ENCODE measurements at regions not wholly inside any gene's neighbourhood (a gene's known extent, or its start where the extent isn't known, plus 50 kb on each side); places are given as distances from the start of the nearest gene placed in this dataset.

- in situ Hi-C loops (cut with HindIII; ENCODE audit: low pct_ligation_motif_present, low sequenced_read_pairs), result no loop called here
These were observed 105.8 kb downstream of the DUSP10 start for GRCh38 chr1:221636096-221636495.

GRCh38 chr1:221636967-221637366 is 104.9 kb downstream of the DUSP10 start:
- H3K27ac ChIP-seq, result no peak overlapping the region

More at GRCh38 chr1:221636096-221636495, 105.8 kb downstream of the DUSP10 start:
- TF ChIP-seq CTCF (IDR thresholded peaks at IDR 0.05; ENCODE audit: low read depth, low read length, missing control alignments), result no peak
- Histone ChIP-seq H3K4me3 (ENCODE audit: low read depth, low read length) (no peak overlapping the region), H3K36me3 (replicated peaks) (no peaks in the 10 kb centered on the region), H3K27ac (no peak overlapping the region), H3K27me3 (replicated peaks) (no peaks in the 10 kb centered on the region)
- no peak for DNase-seq

GRCh38 chr1:221637641-221638041 is 104.2 kb downstream of the DUSP10 start:
- no peaks in the 10 kb centered on the region for H3K36me3 ChIP-seq (replicated peaks)
- no peak overlapping the region for H3K4me3 ChIP-seq (ENCODE audit: low read depth, low read length)
- no peak overlapping the region for H3K27ac ChIP-seq
- no peaks in the 10 kb centered on the region for H3K27me3 ChIP-seq (replicated peaks)
- no peak for TF ChIP-seq CTCF (IDR thresholded peaks at IDR 0.05; ENCODE audit: low read depth, low read length, missing control alignments)
- DNase-seq, result no peak
- in situ Hi-C loops (cut with HindIII; ENCODE audit: low pct_ligation_motif_present, low sequenced_read_pairs), result no loop called here

More at GRCh38 chr1:221636967-221637366, 104.9 kb downstream of the DUSP10 start:
- Histone ChIP-seq H3K27me3 (replicated peaks) (no peaks in the 10 kb centered on the region), H3K36me3 (replicated peaks) (no peaks in the 10 kb centered on the region), H3K4me3 (ENCODE audit: low read depth, low read length) (no peak overlapping the region)
- TF ChIP-seq CTCF (IDR thresholded peaks at IDR 0.05; ENCODE audit: low read depth, low read length, missing control alignments), result no peak
- DNase-seq, result no peak
- in situ Hi-C loops (cut with HindIII; ENCODE audit: low pct_ligation_motif_present, low sequenced_read_pairs), result no loop called here

- H3K27me3 ChIP-seq (replicated peaks), result no peaks in the 10 kb centered on the region
- DNase-seq, result no peak
- no peaks in the 10 kb centered on the region for H3K36me3 ChIP-seq (replicated peaks)
- no peak overlapping the region for H3K4me3 ChIP-seq (ENCODE audit: low read depth, low read length)
- H3K27ac ChIP-seq, result no peak overlapping the region
- TF ChIP-seq CTCF (IDR thresholded peaks at IDR 0.05; ENCODE audit: low read depth, low read length, missing control alignments), result no peak
- in situ Hi-C loops (cut with HindIII; ENCODE audit: low pct_ligation_motif_present, low sequenced_read_pairs), result no loop called here
These were observed 103.3 kb downstream of the DUSP10 start for GRCh38 chr1:221638595-221638994.

- Histone ChIP-seq H3K27me3 (replicated peaks) (no peaks in the 10 kb centered on the region), H3K27ac (no peak overlapping the region), H3K36me3 (replicated peaks) (no peaks in the 10 kb centered on the region), H3K4me3 (ENCODE audit: low read depth, low read length) (no peak overlapping the region)
- in situ Hi-C loops (cut with HindIII; ENCODE audit: low pct_ligation_motif_present, low sequenced_read_pairs), result no loop called here
- TF ChIP-seq CTCF (IDR thresholded peaks at IDR 0.05; ENCODE audit: low read depth, low read length, missing control alignments), result no peak
- DNase-seq, result no peak
These were observed 100.1 kb downstream of the DUSP10 start for GRCh38 chr1:221641811-221642210.

- Histone ChIP-seq H3K36me3 (replicated peaks) (no peaks in the 10 kb centered on the region), H3K4me3 (ENCODE audit: low read depth, low read length) (no peak overlapping the region), H3K27ac (no peak overlapping the region), H3K27me3 (replicated peaks) (no peaks in the 10 kb centered on the region)
- in situ Hi-C loops (cut with HindIII; ENCODE audit: low pct_ligation_motif_present, low sequenced_read_pairs), result no loop called here
- TF ChIP-seq CTCF (IDR thresholded peaks at IDR 0.05; ENCODE audit: low read depth, low read length, missing control alignments), result no peak
- DNase-seq, result no peak
These were observed 98.3 kb downstream of the DUSP10 start for GRCh38 chr1:221643404-221644144.
